OCI-LY7 (cell line): ENCODE measurements at regions not wholly inside any gene's neighbourhood (a gene's known extent, or its start where the extent isn't known, plus 50 kb on each side); places are given as distances from the start of the nearest gene placed in this dataset.

Experiments used
- CTCF ChIP-seq: fragments of 200-600 bp; sonication (generic); conservative IDR thresholded peaks from 2 replicates; pipeline ENCODE4 v1.5.1; 2014; ENCODE audit warnings: mild to moderate bottlenecking, antibody characterized with exemption, low read length, moderate library complexity, mixed read lengths
- EZH2phosphoT487 ChIP-seq: fragments of 200-600 bp; sonication (generic); IDR thresholded peaks from 2 replicates; pipeline ENCODE4 v1.6.1; 2018; ENCODE audit warnings: low read depth, borderline replicate concordance, mild to moderate bottlenecking, mixed run types, antibody characterized with exemption, low read length, moderate library complexity, mixed read lengths

GRCh38 chr4:72924814-72925213 is 144.7 kb downstream of the COX18 start:
- TF ChIP-seq CTCF (no peak), EZH2phosphoT487 (no peak)
